ENCODE measurements at regions not wholly inside any gene's neighbourhood (a gene's known extent, or its start where the extent isn't known, plus 50 kb on each side); places are given as distances from the start of the nearest gene placed in this dataset.

DNA sequence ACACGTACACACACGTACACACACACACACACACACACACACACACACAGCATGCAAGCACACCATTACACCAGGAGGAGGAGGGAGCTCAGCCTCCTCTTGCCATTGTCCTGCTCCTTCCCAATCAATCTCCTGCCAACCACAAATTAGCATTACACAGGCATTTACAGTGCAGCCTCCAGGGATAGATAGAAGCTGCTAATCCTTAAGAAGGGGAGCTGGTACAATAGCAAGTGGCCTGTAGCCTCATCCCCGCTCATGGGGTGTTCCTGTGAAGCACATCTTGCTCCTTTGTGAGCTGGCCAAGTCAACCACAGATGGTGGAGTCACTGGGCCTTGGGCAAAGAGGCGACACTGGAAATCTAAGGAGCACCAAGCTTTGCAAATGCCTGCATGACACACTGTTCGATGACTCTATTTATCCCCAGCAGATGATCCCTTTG lies 110.3 kb upstream of the PKDCC start:
- TF ChIP-seq, protein P1, sequence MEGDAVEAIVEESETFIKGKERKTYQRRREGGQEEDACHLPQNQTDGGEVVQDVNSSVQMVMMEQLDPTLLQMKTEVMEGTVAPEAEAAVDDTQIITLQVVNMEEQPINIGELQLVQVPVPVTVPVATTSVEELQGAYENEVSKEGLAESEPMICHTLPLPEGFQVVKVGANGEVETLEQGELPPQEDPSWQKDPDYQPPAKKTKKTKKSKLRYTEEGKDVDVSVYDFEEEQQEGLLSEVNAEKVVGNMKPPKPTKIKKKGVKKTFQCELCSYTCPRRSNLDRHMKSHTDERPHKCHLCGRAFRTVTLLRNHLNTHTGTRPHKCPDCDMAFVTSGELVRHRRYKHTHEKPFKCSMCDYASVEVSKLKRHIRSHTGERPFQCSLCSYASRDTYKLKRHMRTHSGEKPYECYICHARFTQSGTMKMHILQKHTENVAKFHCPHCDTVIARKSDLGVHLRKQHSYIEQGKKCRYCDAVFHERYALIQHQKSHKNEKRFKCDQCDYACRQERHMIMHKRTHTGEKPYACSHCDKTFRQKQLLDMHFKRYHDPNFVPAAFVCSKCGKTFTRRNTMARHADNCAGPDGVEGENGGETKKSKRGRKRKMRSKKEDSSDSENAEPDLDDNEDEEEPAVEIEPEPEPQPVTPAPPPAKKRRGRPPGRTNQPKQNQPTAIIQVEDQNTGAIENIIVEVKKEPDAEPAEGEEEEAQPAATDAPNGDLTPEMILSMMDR (IDR thresholded peaks at IDR 0.05; ENCODE audit: low read depth, low read length, missing input control), result no peak
- TF ChIP-seq RAD21 (IDR thresholded peaks at IDR 0.05), result no peak
